ENCODE measurements at regions not wholly inside any gene's neighbourhood (a gene's known extent, or its start where the extent isn't known, plus 50 kb on each side); places are given as distances from the start of the nearest gene placed in this dataset.

GRCh38 chr15:62934236-62934971 lies 108.1 kb upstream of the TPM1 start:
- DNase-seq = no peak

GRCh38 chr15:62935300-62936081 lies 107.1 kb upstream of the TPM1 start:
- DNase-seq = peak in 1 of 2 experiments; percentile 13

GRCh38 chr15:62938825-62939224 lies 103.7 kb upstream of the TPM1 start:
- DNase-seq = no peak

- DNase-seq = peak in 1 of 2 experiments; percentile 3
Observed at GRCh38 chr15:62940093-62940754, 102.3 kb upstream of the TPM1 start.

- no peak for DNase-seq
Observed at GRCh38 chr15:62940755-62941361, 101.7 kb upstream of the TPM1 start.

- no peak for DNase-seq
Observed at GRCh38 chr15:62941699-62942098, 100.8 kb upstream of the TPM1 start.

- DNase-seq = no peak
Observed at GRCh38 chr15:62942428-62942827, 100.1 kb upstream of the TPM1 start.

- no peak for DNase-seq
Observed at GRCh38 chr15:62945063-62945462, 97.5 kb upstream of the TPM1 start.

- no peak for DNase-seq
Observed at GRCh38 chr15:62945760-62946159, 96.8 kb upstream of the TPM1 start.

GRCh38 chr15:62946940-62947339 lies 95.6 kb upstream of the TPM1 start:
- no peak for DNase-seq

- DNase-seq = no peak
Observed at GRCh38 chr15:62950462-62950931, 92.0 kb upstream of the TPM1 start.

GRCh38 chr15:62951481-62951880 lies 91.1 kb upstream of the TPM1 start:
- DNase-seq = no peak

- DNase-seq = no peak
Observed at GRCh38 chr15:62953021-62953420, 89.5 kb upstream of the TPM1 start.

GRCh38 chr15:62953496-62954045 lies 89.0 kb upstream of the TPM1 start:
- DNase-seq = no peak

- no peak for DNase-seq
Observed at GRCh38 chr15:62957130-62957529, 85.4 kb upstream of the TPM1 start.

GRCh38 chr15:62958528-62959363 lies 83.8 kb upstream of the TPM1 start:
- no peak for DNase-seq

- no peak for DNase-seq
Observed at GRCh38 chr15:62961134-62961533, 81.4 kb upstream of the TPM1 start.

- no peak for DNase-seq
Observed at GRCh38 chr15:62962101-62962995, 80.2 kb upstream of the TPM1 start.

- DNase-seq = no peak
Observed at GRCh38 chr15:62964251-62964650, 78.3 kb upstream of the TPM1 start.

GRCh38 chr15:62966294-62967078 lies 76.1 kb upstream of the TPM1 start:
- no peak for DNase-seq

All from NCI-H526 (cell line).